Ramos (cell line): ENCODE measurements at regions not wholly inside any gene's neighbourhood (a gene's known extent, or its start where the extent isn't known, plus 50 kb on each side); places are given as distances from the start of the nearest gene placed in this dataset.

Experiments
- in situ Hi-C: fragments of 300-500 bp; cut with MboI; formaldehyde crosslinking; loops from one replicate; pipeline ENCODE4 v1.14.3; 2022; ENCODE audit warnings: low sequenced_read_pairs; ENCODE audit not compliant: unreplicated experiment

DNA sequence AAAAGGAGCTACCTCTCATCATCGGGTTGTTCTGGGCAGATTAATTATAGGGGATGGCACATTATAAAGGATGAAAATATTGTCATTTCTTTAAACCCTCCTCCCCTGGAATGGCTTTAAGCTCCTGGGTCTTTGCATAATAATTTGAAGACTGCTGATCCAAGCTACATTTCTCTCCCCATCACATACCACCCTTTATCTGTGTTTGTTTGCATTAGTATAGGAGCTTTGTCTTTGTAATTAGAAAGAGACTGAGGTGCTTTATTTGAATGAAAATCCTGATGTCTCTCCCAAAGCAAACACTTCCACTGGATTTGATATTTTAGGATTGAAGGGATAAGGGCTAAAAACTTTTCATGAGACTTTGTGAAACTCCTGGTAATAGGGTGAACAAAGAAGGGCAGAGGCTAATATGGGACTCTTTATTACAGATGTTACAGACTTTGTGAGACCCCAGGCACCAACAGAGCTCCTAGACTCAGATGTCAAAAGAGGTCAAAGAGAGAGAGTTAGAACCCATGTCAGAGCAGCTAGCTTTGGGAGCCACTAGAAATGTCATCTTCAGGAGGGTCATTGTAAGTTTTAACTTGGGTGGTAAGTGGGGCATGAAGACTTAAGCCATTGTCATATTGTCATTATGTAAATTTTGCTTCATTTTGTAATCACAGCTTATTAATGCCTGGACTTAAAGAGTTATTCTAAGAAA lies 75.3 kb upstream of the RXFP2 start:
- in situ Hi-C loops: no loop called here

DNA sequence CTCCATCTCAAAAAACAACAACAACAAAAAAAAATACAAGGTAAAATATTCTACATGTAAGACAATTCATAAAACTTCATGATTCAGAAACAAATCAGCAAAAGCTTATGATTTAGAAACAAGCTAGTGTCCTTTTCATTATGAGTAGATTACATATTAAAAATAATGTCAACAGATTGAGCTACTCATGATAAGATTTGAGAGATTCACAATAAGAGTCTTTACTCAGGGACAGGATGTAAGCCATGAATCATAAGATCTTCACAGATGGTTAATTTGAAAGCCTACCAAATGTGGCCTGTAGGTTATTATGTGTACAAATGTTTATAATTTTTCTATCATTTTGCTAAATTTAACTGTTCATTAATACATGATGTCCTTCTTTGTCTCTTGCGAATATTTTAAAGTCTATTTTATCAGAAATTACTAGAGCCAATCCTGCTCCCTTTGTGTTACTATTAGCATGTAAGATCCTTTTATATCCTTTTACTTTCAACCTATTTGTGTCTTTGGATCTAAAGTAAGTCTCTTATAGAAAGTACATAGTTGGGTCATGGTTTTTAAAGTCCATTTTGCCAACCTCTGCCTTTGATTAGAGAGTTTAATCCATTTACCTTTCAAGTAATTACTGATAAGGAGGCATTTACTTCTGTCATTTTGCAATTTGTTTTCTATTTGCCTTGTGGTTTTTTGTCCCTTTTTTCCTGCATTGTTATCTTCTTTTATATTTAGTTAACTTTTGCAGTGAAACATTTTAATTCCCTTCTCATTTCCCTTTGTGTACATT lies 68.3 kb upstream of the RXFP2 start:
- in situ Hi-C loops: no loop called here

DNA sequence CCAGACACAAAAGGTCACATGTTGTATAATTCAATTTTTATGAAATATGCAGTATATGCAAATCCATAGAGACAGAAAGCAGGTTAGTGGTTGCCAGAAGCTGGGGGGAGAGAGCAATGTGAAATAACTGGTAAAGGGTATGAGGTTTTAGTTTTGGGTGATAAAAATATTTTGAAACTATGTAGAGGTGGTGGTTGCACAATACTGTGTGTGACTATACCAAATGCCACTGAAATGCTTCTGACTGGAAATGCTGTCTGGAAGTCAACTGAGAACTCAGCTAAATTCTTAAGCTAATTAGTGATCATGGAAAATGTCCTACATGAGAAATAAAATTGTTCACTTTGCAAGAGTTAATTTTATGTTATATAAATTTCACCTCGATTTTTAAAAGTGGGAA lies 65.3 kb upstream of the RXFP2 start:
- in situ Hi-C loops: no loop called here

DNA sequence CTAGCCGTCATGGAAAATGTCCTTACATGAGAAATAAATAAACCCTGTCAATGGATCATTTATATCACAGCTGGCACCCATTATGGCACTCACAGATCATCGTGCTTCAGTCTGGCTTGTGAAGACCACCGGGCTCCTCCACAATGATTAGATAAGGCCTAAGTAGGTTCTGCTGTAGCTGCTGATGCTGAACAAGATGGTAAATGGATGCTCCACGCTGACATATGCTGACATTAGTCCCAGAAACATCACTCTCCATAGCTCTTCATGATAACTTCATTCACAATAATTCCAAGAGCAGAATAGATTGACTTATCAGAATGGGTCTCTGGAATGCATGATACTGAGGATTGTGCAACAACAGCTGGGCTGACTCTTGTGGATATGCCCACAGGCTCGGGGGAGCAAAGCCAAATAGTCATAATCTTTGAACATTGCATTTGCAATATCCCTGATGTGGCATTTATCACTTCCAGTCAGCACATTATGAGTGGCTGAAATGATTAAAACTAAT lies 63.8 kb upstream of the RXFP2 start:
- in situ Hi-C loops: no loop called here

DNA sequence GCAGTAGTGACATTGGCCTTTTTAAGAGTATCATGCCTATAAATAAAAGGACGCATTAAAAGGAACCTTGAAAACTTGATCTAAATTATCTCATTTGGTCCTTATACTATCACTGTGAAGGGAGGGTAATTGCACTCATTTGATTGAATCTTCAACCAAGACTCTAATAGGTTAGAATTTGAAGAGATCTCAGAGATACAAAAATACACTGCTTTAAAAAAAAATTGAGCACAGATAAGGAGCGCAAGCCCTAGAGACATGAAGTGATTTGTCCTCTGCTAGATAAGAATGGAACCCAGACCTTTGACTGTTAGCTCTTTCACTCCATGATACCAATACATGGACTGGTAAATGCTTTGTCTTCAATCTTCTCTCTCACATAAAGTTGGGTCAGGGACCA lies 58.2 kb upstream of the RXFP2 start:
- in situ Hi-C loops: no loop called here

DNA sequence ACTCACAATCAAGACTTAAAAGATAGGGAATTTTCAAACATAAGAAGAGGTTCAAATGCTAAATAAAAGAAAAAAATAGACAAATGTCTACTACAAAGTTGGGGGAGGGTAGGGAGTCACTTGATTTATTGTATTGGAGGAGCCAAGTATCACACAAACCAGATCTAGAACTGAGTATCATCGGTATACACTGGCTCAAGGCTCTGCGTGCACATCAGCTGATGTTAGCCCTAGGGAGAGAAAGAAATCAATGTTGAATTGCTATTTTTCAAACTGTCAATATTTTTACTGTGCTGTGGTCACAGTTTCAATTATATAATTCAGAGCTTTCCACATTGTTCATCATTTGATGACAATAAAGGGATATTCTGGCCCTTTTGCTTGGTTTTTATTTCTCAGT lies 54.9 kb upstream of the RXFP2 start:
- in situ Hi-C loops: no loop called here

DNA sequence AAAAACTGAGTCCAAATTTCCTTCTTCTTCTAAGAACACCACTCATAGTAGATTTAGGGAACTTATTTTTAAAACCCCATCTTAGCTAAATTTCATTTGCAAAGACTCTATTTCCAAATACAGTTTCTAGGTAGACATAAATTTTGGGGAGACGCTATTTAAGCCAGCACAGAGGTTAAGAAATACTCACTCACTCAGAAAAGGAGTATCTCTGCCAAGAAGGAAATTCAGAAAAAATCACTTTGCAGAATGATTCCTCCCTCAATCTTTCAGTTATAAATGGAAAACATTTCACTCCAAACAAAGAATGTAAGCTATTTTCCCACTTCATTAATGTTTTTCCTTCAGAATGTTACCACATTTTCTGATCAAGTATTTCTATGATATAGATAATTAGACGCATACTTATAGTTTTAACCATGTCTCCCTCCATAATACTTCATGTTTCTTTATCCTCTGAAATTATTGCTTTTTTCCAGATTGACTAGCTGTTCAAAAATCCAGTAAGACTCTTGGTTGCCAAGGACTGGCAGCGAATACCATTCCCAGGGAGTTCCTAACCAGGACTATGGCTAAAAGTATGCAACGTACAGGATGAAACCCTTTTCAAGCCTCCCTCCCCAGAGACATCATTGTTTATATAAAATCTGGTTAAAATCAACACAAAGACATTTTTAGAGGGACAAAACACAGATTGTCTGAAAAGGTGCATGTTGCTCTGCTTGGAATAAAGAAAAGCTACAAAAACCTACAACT lies 52.5 kb upstream of the RXFP2 start:
- in situ Hi-C loops: no loop called here
